ENCODE measurements at regions not wholly inside any gene's neighbourhood (a gene's known extent, or its start where the extent isn't known, plus 50 kb on each side); places are given as distances from the start of the nearest gene placed in this dataset.

GRCh38 chr1:29380532-29380931 is 144.2 kb downstream of the PTPRU start:
- H3K4me3 ChIP-seq (IDR thresholded peaks at IDR 0.05; ENCODE audit: insufficient read depth, low read depth, low read length): no peak overlapping the region
- H3K79me2 ChIP-seq (ENCODE audit: insufficient read depth, low read depth): no peaks in the 10 kb centered on the region
- no peaks in the 10 kb centered on the region for H3K4me1 ChIP-seq (ENCODE audit: low read depth, poor library complexity, severe bottlenecking)
- H3K27ac ChIP-seq: no peak overlapping the region
- no peak overlapping the region for H3K9ac ChIP-seq
- H3K4me2 ChIP-seq: no peak overlapping the region
- no peak overlapping the region for H2AFZ ChIP-seq (ENCODE audit: low read depth)
- no peaks in the 10 kb centered on the region; the same call in 1 of the 2 replicates for H3K27me3 ChIP-seq (ENCODE audit: insufficient read depth, low read depth)
- no peaks in the 10 kb centered on the region for H4K20me1 ChIP-seq (ENCODE audit: insufficient read depth)
- no peaks in the 10 kb centered on the region for H3K36me3 ChIP-seq (ENCODE audit: insufficient read depth)
- no peak for TF ChIP-seq CTCF (conservative IDR thresholded peaks at IDR 0.05; ENCODE audit: low read depth, low read length)

- H3K9ac ChIP-seq: no peak overlapping the region
- TF ChIP-seq CTCF (conservative IDR thresholded peaks at IDR 0.05; ENCODE audit: low read depth, low read length): peak; percentile 85
- no peaks in the 10 kb centered on the region for H3K79me2 ChIP-seq (ENCODE audit: insufficient read depth, low read depth)
- H3K4me3 ChIP-seq (IDR thresholded peaks at IDR 0.05; ENCODE audit: insufficient read depth, low read depth, low read length): no peak overlapping the region
- no peaks in the 10 kb centered on the region for H4K20me1 ChIP-seq (ENCODE audit: insufficient read depth)
- H2AFZ ChIP-seq (ENCODE audit: low read depth): no peak overlapping the region
- H3K4me2 ChIP-seq: no peak overlapping the region
- no peaks in the 10 kb centered on the region for H3K4me1 ChIP-seq (ENCODE audit: low read depth, poor library complexity, severe bottlenecking)
- H3K27me3 ChIP-seq (ENCODE audit: insufficient read depth, low read depth): no peaks in the 10 kb centered on the region; the same call in 1 of the 2 replicates
- H3K36me3 ChIP-seq (ENCODE audit: insufficient read depth): no peaks in the 10 kb centered on the region
- no peak overlapping the region for H3K27ac ChIP-seq
Measured at GRCh38 chr1:29379443-29380073, 143.2 kb downstream of the PTPRU start.

Data from KMS-11 (cell line).